GM18517 (cell line): ENCODE measurements at regions not wholly inside any gene's neighbourhood (a gene's known extent, or its start where the extent isn't known, plus 50 kb on each side); places are given as distances from the start of the nearest gene placed in this dataset.
A peak's percentile ranks its signal among the peaks of the same experiment; 100 is the strongest.
"Not testable (repeated sequence)": the region's sequence is repeated elsewhere in the genome, so short reads cannot be mapped to it uniquely, and the experiment has no call there.

Source experiments
- ATAC-seq: cut with Tn5 transposase; IDR thresholded peaks from one replicate; pipeline ENCODE4 v1.9.1; 2021; ENCODE audit warnings: mild to moderate bottlenecking, moderate library complexity; ENCODE audit not compliant: unreplicated experiment

DNA sequence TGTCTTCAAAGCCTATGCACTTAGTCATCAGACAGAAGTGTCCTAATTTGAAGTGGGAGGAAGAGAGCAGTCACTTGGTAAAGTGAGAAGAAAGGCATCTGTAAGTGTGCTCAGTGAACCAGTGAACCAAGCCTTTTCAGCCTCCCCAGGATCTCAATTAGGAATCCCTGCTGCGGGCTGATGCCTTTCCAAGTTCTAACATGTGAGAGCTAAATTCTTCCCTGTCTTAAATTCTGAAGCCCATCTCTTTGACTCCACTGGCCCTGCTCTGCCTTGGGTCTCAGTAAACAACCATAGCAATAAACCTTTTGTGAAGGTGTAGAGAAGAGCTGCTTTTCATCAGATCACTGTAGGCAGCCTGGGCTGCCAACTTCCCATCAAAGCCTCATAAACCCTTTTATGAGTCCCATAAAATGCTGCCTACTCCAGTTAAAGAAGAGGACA lies 701.2 kb upstream of the LCORL start:
- no peak for ATAC-seq

DNA sequence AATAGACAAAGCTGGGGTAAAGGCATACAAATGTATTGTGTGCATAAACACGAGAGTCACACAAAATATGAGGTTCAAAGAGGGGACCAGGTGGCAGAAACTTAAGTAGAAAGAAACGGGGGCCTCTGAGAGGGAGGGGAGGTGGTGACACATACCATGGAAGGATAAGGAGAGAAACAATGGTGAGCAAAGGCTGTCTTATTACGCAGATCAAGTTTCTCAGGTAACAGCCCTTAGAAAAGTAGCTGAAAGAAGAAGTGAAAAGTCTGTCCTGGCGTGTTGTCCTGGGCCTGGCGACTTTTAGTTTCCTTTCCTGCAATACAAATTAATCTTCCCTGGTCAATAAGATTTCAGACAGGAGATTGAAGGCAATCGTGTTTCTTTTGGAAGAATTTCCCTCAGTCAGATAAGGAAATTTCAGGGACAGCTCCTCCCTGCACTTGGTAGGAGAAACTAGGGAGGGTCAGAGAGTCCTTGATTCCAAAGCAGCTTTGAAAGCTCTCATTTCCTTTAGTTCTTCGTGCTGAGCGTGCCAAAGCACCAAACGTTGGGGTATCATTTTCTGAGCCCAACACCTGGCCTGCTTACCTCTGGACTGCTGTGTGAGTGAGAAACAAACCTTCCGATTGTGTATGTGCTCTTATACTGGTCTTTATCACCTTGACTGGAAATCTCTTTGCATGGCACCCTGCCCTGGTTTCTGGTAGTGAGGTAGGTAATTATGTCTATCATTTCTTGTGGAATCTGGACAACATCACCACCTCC lies 676.7 kb upstream of the LCORL start:
- no peak for ATAC-seq

DNA sequence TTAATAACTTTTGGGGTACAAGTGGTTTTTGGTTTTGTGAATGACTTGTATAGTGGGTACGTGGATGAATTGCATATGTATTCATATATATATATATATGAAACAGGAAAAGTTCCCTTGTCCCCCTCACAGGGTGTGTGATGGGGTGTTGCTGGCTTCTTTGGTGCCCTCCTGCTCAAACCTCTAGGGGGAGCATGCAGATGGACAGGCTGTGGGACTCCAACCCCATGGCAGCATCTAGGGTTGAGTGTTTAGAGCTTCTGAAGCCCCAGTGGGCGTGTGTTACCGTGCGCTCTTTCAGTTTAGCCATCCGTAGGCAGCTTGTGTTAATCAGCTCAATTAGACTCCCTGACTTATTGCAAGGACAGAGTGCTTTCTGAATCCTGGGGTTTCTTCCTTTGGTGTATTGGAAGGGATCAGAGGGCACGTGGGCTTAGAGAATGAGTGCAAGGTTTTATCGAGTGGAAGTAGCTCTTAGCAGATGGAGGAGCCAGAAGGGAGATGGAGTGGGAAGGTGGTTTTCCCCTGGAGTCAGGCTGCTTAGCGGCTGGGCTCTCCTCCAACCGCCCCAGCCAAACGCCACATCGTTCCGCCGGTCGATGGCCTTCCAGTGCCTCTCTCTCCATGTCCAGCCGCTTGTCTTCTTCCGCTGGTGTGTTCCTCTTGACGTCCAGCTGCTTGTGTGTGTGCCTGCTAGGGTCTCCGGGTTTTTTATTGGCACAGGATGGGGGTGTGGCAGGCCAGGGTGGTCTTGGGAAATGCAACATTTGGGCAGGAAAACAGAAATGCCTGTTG lies 674.4 kb upstream of the LCORL start:
- no peak for ATAC-seq

GRCh38 chr4:18691431-18692200 lies 670.1 kb upstream of the LCORL start:
- ATAC-seq = no peak

- no peak for ATAC-seq
Measured at GRCh38 chr4:18690291-18690955, 668.9 kb upstream of the LCORL start.

GRCh38 chr4:18689308-18690115 lies 668.0 kb upstream of the LCORL start:
- peak; percentile 60 for ATAC-seq

GRCh38 chr4:18688351-18688750 lies 666.8 kb upstream of the LCORL start:
- ATAC-seq = not testable (repeated sequence)

DNA sequence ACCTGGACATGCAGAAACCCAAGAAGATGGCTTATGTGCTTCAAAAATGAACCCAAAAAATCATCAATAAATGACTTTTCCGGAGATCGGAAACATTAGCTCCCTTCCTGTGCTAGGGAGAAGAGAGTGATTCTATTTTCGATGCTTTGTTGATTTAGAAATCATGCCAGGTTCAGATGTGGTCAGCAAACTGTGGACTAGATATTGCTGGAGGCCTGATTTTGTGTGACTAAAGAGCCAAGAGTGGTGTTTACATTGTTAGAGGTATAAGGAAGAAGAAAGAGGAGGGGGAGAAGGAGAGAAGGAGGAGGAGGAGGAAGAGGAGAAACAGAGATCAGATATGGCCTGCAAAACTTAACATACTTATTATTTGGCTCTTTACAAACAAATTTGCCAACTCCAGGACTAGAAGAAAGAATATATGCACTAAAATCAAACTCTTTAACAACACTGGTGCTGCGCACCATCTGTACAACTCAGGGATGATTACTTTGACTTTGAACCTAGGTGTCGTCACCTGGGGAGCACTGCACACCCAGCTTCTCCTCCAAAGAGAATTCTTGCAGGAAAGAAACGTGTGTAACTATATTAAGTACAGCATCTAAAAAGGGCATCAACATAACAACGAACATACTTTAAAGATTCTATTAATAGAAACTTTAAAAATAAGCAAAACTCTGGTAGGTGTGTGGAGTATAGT lies 664.9 kb upstream of the LCORL start:
- no peak for ATAC-seq

GRCh38 chr4:18684932-18685331 lies 663.4 kb upstream of the LCORL start:
- ATAC-seq = no peak

DNA sequence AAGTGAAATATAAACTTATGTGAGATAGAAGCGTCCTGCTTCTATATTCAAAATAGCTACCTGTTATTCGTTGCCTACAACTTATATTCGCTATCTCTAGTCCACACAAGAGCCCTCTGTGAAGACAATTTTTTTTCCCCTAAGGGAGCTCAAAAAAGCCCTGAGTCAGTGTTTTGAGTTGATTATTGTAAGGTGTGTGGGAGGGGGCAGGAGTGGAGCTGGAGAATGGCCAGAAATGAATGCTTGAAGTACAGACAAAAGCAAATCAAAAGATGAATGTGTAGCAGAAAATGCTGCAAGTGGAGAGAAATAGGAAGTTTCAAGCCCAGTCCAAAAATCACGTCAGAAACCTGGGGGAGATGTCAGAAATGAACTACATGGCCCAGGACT lies 655.0 kb upstream of the LCORL start:
- no peak for ATAC-seq

DNA sequence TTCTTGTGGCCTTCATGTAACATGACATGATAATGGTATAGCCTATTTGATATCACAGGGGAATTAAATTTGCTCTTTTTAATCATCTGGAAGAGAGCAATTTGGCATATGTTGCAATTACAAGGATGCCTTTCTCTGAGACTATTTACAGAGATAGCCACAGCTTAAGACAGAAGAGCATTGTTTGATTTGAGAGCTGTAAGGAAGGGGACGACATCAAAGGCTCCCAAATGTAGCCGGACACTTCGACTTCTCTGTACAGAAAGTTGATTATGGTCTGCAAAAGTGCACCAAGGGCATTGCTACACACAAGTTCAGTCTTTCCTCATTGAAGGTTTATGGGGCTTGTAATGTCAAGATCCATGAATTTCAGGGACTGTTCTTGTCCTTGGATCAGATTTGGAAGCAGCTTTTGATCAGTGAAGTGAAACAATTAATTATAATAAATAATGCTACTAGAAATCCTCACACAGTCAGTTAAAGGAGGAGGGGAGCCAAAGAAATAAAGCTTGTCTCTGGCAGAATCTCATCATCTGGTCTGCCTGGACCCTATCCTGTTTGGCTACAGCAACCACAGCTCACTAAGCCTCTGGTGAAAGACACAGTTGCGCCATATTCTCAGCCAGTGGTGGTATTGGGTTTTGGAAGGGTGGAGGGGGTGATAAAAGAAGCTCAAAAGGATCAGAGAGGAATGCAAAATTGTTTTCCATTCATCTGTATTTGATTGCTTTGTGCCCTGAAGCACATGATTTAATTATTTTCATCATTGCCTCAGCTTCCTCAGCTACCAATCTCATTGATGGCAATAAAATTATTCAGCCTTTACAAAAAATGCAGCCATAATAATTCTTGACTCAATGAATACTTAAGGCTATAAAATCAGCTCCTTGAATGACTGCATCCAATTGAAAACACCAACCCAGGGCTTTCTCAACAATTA lies 654.3 kb upstream of the LCORL start:
- ATAC-seq = no peak

GRCh38 chr4:18670034-18670433 lies 648.5 kb upstream of the LCORL start:
- no peak for ATAC-seq

DNA sequence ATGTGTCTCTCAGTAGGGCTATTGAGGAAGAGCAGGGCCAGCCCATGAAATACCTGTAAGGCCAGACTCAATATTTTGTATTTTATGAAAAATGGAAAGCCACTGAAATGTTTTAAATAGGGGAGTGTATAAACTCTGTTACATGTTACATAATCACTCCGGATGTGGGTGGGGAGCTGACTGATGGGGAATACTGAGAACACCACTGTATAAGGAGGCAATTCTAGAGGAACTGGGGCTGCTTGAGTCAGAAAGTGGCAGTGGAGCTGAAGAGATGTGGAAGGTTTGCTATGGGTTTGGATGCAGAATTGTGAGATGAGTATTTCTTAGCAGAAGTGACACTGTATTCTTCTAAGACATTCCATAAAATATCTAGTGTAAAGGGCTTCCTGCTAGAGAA lies 647.8 kb upstream of the LCORL start:
- ATAC-seq = no peak

- ATAC-seq = no peak
Measured at GRCh38 chr4:18666322-18666721, 644.8 kb upstream of the LCORL start.

DNA sequence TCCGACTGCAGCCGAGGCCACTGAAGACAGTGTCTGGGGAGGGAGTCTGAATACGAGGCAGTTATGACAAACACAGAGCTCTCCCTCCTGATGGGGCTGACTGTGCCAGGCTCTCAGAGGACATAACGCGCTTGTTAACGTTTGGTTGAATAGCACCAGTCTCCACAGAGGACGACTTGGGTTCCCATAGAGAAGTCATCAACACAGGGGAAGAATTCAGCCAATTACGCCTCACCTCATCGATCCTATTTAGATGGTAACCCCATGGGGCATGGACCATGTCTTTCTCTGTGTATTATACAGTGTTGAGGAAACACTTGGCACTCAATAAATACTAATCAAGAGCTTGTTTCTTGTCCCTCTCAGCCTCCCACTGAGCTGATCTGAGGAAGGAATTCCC lies 642.6 kb upstream of the LCORL start:
- no peak for ATAC-seq

- ATAC-seq = no peak
Measured at GRCh38 chr4:18645351-18645750, 623.8 kb upstream of the LCORL start.

GRCh38 chr4:18641334-18641733 lies 619.8 kb upstream of the LCORL start:
- no peak for ATAC-seq

DNA sequence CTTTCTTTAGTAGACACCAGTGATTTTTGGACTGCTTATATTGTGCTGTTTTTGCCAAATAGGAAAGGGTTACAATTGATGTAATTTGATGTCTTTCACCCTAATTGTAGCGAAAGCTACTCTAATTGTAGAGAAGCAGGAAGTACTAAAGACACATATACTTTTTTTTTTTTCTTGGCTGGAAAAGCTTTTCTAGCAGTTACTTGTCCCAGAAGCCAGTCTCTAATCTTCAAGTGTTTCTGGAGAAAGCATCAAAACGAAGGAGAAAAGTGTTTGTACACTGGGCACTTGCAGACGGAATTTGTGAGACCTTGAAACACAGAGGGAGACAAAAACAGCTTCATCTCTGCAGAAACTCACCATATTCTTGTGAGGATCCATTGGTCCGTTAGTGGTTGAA lies 616.5 kb upstream of the LCORL start:
- ATAC-seq = no peak
